ENCODE measurements at regions not wholly inside any gene's neighbourhood (a gene's known extent, or its start where the extent isn't known, plus 50 kb on each side); places are given as distances from the start of the nearest gene placed in this dataset.

DNA sequence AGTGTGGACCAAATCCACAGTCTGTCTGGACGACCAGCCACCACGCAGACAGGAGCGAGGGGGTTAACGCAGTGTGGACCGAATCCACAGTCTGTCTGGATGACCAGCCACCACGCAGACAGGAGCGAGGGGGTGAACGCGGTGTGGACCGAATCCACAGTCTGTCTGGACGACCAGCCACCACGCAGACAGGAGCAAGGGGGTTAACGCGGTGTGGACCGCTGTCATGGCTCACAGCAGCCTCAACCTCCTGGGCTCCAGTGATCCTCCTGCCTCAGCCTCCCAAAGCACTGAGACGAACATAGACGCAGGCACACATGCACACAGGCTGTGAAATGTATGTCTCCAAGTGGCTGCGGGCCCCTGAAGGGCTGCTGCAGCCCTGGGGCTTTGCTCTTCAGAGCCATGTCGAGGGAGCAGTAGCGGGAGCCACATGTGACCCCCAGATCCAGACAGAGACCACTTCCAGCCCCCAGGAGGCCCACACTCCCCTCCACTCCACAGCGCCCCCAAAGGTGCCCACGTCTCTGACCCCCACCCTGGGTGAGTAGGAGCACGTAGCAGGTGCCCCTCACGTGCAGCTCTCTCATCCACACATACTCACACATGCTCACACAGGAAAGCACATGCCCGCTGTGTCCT, 98.1 kb downstream of the YTHDF1 start:
- FAIRE-seq, result no peak
- no peak for DNase-seq (ENCODE audit: extremely low spot score, insufficient read length, low read depth)

DNA sequence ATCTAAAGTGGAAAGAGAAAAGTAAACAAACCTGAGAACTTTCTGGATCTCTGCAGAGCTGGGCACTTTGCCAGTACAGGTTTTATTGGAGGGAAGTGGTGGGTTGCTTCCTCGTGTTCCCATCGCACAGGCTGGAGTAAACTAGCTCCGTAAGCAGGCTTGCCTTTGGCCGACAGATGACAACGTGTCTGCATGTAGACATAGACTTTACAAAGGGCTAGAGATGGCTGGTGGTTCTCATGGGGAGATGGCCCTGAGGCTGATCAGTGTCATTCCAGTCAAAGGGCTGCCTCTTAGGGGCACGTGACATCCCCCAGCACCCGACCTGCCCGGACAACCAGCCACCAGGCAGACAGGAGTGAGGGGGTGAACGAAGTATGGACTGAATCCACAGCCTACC, 98.8 kb downstream of the YTHDF1 start:
- no peak for DNase-seq (ENCODE audit: extremely low spot score, insufficient read length, low read depth)
- no peak for FAIRE-seq

DNA sequence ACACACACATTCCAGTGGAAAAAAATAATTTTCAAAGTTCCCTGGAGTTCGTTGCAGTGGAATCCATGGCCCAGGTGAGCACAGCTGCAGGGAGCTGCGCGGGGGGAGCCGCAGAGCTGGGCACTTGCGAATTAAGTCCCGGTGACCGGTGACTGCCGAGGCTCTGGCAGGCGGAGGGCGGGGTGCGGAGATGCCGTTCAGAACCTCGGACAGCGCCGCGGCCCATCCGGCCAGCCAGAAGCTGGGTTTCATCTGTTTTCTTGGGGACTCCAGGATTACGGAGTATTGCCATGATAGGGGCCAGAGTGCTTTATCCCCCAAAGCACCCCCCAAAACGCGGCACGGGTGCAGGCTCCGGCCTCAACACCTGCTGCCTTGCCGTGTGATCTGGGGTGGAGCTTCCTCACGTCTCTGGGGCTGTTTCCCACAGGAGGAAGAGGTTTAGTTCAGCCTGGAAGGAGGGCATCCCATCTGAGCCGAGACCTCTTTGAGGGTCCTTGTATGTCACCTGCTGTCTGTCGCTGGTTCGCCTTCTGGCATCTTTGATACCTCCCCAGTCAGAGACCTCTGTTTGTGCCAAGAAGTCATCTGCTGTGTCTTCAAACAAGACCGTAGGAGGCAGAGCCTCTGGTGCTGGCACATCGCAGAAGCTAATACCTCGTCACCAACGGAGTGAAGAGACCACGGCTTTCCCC, 99.4 kb downstream of the YTHDF1 start:
- FAIRE-seq (no peak), DNase-seq (ENCODE audit: extremely low spot score, insufficient read length, low read depth) (no peak)

DNA sequence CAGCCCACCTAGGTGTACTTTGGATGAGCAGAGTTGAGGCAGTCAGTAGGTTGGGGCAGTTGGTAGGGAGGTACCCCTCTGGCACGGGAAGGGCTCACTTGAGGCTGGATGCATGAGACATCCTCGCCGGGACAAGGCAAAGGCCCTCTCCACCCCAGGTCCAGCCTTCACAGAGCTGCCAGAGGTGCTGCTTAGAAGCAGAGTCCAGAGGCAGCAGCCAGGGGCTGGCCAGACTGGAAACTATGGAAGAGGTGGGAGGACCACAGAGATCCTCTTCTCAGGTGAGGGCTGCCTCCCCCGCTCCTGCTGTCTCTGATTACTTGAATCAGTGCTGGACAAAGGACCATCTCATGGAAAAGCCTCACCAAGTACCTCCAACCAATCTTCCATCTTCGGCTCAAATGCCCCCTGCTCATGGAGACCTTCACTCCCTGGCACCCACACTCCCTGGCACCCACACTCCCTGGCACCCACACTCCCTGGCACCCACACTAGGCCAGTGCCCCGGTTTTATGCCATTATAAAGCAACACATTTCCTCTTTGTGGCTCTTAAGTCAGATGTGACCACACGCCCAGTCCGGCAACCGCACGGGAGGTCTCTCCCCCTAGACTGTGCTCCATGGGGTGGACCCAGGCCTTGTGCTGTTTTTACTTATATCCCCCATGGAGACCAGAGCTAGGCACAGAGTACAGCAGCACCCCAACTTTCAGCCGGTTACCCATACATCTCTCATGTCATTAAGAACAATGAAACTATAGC, 100.1 kb downstream of the YTHDF1 start:
- FAIRE-seq (no peak), DNase-seq (ENCODE audit: extremely low spot score, insufficient read length, low read depth) (no peak)

DNA sequence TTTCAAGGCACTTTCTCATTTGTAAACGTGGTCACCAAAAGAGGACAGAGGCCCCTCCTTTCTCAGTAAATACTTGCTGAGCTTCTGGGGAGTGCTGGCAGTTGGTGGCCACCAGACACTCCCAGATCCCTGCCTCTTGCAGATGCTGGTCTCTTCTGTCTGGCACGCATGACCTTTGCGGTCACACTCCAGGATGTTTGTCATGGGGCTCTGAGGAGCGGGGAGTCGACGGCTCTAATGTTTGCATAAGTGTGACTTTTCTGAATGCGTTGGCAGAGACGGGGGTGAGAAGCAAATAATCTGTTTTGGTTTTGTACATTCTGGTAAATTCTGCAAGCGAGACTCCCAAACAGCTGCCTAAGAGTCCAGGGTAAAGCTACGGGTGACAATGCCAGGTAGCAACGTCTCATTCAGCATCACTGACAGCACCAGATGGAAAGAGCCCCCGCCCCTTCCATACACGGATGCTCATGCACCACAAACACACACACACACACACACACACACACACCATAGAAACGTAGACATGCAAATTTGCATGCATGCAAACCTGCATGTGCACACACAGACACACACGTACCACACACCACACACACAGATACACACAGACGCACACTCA, 101.1 kb downstream of the YTHDF1 start:
- no peak for DNase-seq (ENCODE audit: extremely low spot score, insufficient read length, low read depth)
- FAIRE-seq, result no peak

DNA sequence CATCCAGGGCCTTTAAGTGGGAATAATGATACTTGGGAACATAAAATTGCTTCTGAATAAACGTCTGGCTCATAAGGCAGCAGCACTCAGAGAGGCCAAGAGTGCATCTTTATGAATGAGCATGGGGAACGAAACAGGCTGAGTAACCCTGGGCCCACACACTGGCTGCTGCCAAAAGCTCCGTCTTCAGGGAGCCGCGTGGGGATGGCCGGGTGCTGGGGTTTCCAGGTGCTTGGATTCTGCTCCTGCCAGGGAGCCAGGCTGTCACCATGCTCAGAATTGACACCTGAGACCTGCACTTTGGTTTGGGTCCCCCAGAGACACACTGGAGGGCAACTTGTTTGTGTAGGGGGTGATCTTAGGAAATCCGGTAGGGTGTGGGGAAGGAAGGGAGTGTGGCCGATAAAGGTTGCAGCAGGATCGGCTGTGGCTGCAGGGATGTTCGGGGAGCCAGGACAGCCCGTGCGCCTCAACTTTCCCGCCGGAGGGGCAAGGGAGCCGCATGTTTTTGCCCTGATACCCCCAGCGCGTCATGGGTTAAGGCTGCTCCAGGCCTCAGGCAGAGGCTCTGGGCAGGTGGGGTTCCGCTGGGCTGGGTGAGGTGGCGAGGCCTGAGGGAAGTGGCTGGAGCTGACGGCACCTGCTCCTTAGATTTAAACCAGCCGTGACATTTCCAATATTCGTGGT, 101.8 kb downstream of the YTHDF1 start:
- FAIRE-seq, result no peak

DNA sequence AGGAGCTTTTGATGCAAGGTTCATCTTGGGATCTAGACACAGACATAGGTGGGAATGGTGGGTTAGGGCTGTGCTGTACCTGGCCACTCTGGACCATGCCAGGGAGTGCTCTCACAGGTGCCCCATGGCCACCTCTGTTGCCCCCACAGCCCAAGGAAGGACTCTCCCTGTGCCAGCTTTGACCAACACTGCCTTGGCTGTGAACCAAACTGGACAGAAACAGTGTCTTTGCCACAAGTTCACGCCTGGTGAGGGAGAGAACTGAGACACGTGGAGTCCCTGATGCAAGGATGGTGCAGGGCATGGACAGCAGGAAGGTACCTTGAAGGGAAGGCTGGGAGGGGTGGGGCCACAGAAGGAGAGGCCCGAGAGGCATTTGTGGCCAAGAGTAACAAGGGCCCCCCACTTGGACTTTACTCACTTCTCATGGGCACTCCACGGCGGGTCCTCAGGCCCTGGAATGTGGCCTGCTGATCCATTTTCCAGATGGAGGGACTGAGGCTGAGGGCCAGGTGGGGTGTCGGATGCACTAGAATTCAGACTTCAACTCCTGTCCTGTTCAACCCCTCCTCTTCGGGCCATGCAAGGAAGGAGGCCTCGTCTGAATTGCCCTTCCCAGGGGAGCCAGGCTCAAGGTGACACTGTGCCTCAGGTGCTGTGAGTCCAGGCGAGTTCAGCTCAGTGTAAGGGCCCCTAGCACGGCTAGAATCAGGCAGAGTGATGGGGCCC, 103.3 kb downstream of the YTHDF1 start:
- DNase-seq (ENCODE audit: extremely low spot score, insufficient read length, low read depth) (no peak), FAIRE-seq (no peak)

More for the DNA sequence above, 101.8 kb downstream of the YTHDF1 start:
- DNase-seq (ENCODE audit: extremely low spot score, insufficient read length, low read depth), result no peak

GRCh38 chr20:63108247-63108646, 101.5 kb upstream of the BHLHE23 start:
- DNase-seq (ENCODE audit: extremely low spot score, insufficient read length, low read depth) (no peak), FAIRE-seq (no peak)

GRCh38 chr20:63107449-63108200, 100.9 kb upstream of the BHLHE23 start:
- FAIRE-seq (no peak), DNase-seq (ENCODE audit: extremely low spot score, insufficient read length, low read depth) (no peak)

GRCh38 chr20:63106765-63107448, 100.1 kb upstream of the BHLHE23 start:
- DNase-seq (ENCODE audit: extremely low spot score, insufficient read length, low read depth) (no peak), FAIRE-seq (no peak)

- DNase-seq (ENCODE audit: extremely low spot score, insufficient read length, low read depth) (no peak), FAIRE-seq (no peak)
These were observed 99.5 kb upstream of the BHLHE23 start for GRCh38 chr20:63106108-63106764.

- DNase-seq (ENCODE audit: extremely low spot score, insufficient read length, low read depth), result no peak
- FAIRE-seq, result no peak
These were observed 98.7 kb upstream of the BHLHE23 start for GRCh38 chr20:63105211-63106107.

DNA sequence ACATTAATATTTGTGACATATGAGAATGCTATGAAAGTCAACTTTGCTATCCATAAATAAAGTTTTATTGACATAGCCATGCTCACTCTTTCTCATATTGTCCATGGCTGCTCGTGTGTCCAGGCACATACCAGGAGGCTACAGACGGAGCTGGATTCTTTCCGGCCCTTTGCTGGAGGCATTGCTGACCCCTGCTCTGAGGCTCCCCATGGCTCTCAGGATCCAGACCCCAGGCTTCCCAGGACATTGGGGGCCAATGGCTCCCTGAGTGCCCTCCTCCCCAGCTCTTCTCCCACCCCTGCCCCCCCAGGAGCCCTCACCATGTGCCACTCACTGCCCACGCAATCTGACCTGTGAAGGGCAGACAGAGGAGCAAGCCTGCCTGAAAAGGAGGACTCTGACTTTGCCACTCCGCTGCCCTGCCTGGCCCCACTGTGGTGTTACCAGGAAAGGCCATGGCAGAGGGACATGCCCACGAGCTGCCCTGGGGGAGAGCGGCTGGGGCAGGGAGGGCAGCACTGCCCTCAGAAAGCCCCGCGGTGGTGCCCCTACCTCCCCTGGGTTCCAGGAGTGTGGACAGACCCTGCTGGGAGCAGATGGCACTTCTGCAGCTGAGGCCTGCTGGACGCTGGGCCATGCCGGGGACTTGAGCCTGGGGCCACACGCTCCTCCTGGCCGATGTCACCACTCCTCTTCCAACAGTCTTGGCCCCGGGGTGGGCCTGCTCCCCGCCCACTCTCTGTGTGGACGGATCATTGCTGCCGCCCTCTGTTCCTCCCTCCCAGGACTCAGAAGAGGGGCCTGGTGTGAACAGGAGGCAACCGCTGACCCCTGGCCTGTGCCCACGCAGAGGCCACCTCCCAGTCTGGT, 97.8 kb upstream of the BHLHE23 start:
- DNase-seq (ENCODE audit: extremely low spot score, insufficient read length, low read depth), result no peak
- FAIRE-seq, result no peak

- no peak for DNase-seq (ENCODE audit: extremely low spot score, insufficient read length, low read depth)
- no peak for FAIRE-seq
These were observed 96.9 kb upstream of the BHLHE23 start for GRCh38 chr20:63103402-63104311.
